Ovary (tissue), 7 donors: ENCODE measurements at regions not wholly inside any gene's neighbourhood (a gene's known extent, or its start where the extent isn't known, plus 50 kb on each side); places are given as distances from the start of the nearest gene placed in this dataset.

Experiments
- DNase-seq, 5 donors: peaks; one replicate each; pipeline ENCODE4 v3.0.0-alpha.2; 2019 to 2020
- H3K27ac ChIP-seq, 2 donors: fragments of 200-600 bp; one replicate each; pipeline versions ENCODE4 v1.5.1 to v1.8.0; 2019 to 2022
- H3K27me3 ChIP-seq: fragments of 200-600 bp; one replicate; pipeline ENCODE4 v1.8.0; 2022
- H3K36me3 ChIP-seq: fragments of 200-600 bp; sonication (generic); one replicate; pipeline ENCODE4 v1.5.1; 2019
- H3K4me1 ChIP-seq: one replicate; pipeline ENCODE4 v1.8.1; 2013; ENCODE audit warnings: mild to moderate bottlenecking, moderate library complexity; ENCODE audit not compliant: insufficient read depth
- H3K4me3 ChIP-seq: fragments of 200-600 bp; sonication (generic); one replicate; pipeline ENCODE4 v1.5.1; 2017
- H3K9me3 ChIP-seq, 2 donors: fragments of 200-600 bp in 1 of 2; sonication (generic) in 1 of 2; one replicate each; pipeline versions ENCODE4 v1.5.1 to v1.8.1; 2013 to 2019; ENCODE audit warnings: mild to moderate bottlenecking in 1 of 2, moderate library complexity in 1 of 2
- EP300 ChIP-seq: sonication (generic); formaldehyde crosslinking; IDR thresholded peaks from one replicate; pipeline ENCODE4 v1.6.1; 2017; ENCODE audit warnings: antibody characterized with exemption
- POLR2A ChIP-seq: fragments of 450-650 bp; IDR thresholded peaks from one replicate; pipeline ENCODE4 v1.6.1; 2017; ENCODE audit warnings: antibody characterized with exemption, mild to moderate bottlenecking, moderate library complexity
- WGBS, 3 donors: extraction: QIAGEN DNeasy Blood & Tissue Kit in 1 of 3; methylation state at CpG; one replicate each; pipeline versions ENCODE4 v1.1.5 to v1.1.7; 2013 to 2017; 5-methylcytosine and 5-hydroxymethylcytosine counted together
- intact Hi-C, 4 donors: fragments of 100-400 bp; cut with DNase I; formaldehyde crosslinking; loops; one replicate each; pipeline versions ENCODE4 v1.11.0 to v1.15.1; 2022 to 2023
- TF ChIP-seq, protein P1 (sequence below), 3 donors: fragments of 450-650 bp in 2 of 3; fragments of 200-600 bp in 1 of 3; IDR thresholded peaks; one replicate each; pipeline versions ENCODE4 v1.5.1 to v1.8.0; 2016 to 2022; ENCODE audit warnings: antibody characterized with exemption in 3 of 3, mild to moderate bottlenecking in 1 of 3
- donor health status: DM: no; HTN: no; CAD: no; lungs with moderate emphysema.
- donor health status: DM: no; HTN: no; CAD: no.
- donor health status: Bipolar disorder and iron deficiency.
- donor health status: DM: no; HTN: no; CAD: no.
- donor health status: DM: yes; HTN: yes; CAD: no.

GRCh38 chr3:88947013-88947412 is 160.4 kb upstream of the EPHA3 start:
- no peak for DNase-seq
- no peak overlapping the region for H3K27ac ChIP-seq
- H3K27me3 ChIP-seq, result no peaks in the 10 kb centered on the region
- H3K9me3 ChIP-seq, result no peaks in the 10 kb centered on the region
- no peaks in the 10 kb centered on the region for H3K4me1 ChIP-seq
- TF ChIP-seq POLR2A, result no peak
- TF ChIP-seq, protein P1, sequence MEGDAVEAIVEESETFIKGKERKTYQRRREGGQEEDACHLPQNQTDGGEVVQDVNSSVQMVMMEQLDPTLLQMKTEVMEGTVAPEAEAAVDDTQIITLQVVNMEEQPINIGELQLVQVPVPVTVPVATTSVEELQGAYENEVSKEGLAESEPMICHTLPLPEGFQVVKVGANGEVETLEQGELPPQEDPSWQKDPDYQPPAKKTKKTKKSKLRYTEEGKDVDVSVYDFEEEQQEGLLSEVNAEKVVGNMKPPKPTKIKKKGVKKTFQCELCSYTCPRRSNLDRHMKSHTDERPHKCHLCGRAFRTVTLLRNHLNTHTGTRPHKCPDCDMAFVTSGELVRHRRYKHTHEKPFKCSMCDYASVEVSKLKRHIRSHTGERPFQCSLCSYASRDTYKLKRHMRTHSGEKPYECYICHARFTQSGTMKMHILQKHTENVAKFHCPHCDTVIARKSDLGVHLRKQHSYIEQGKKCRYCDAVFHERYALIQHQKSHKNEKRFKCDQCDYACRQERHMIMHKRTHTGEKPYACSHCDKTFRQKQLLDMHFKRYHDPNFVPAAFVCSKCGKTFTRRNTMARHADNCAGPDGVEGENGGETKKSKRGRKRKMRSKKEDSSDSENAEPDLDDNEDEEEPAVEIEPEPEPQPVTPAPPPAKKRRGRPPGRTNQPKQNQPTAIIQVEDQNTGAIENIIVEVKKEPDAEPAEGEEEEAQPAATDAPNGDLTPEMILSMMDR (IDR thresholded peaks at IDR 0.05), result no peak
- no peak for TF ChIP-seq EP300
- intact Hi-C loops, result no loop called here
- no peak overlapping the region for H3K4me3 ChIP-seq
- 89 to 97% (median 93%) methylated on average over 2 of the region's 2 CpGs for WGBS, 3 donors
- no peaks in the 10 kb centered on the region for H3K36me3 ChIP-seq

DNA sequence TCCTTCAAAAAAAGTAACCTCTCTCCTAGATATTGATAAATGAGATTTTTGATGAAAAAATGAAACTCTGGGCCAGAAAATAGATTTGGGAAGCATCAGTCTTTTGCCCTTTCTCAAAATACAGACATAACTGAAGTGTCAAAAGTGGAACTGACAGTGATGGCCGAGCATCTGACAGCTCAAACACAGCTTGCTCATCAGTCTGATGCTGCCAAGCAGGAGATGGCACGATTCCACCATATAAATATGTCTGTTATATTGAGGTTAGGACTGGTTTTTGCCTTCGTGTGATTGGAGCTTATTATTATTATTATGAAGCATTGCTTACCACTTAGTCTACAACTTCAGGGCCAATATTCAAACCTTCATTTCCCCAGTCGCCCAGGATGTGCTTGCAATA is 152.6 kb upstream of the EPHA3 start:
- no peaks in the 10 kb centered on the region for H3K27me3 ChIP-seq
- WGBS, 3 donors, result 88 to 94% (median 89%) methylated on average over 4 of the region's 4 CpGs
- DNase-seq, result no peak
- H3K4me1 ChIP-seq, result no peaks in the 10 kb centered on the region
- H3K27ac ChIP-seq, result no peak overlapping the region
- intact Hi-C loops, result no loop called here
- H3K9me3 ChIP-seq, result no peaks in the 10 kb centered on the region
- no peak overlapping the region for H3K4me3 ChIP-seq
- no peak for TF ChIP-seq EP300
- TF ChIP-seq, protein P1 (IDR thresholded peaks at IDR 0.05), result no peak
- TF ChIP-seq POLR2A, result no peak
- H3K36me3 ChIP-seq, result no peaks in the 10 kb centered on the region

DNA sequence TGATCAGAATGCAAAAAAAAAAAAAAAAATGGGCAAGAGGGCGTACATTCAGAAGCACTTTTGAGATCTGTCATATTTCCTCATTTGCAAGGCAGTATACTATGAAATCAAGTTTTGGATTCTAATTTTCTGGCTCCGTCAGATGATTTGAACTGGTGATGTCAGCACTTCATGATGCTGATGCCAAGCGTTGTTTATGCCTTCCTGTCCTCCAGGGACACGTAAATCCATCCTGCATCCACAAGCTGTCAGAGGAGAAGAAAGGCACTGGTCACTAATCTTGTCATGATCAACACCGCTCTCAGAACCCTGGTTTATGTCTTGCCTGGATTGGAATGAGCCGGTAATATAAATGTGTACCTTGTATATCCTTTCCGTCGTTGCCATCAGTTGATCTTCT is 152.1 kb upstream of the EPHA3 start:
- TF ChIP-seq POLR2A, result no peak
- Histone ChIP-seq H3K36me3 (no peaks in the 10 kb centered on the region), H3K4me1 (no peaks in the 10 kb centered on the region), H3K27me3 (no peaks in the 10 kb centered on the region), H3K9me3 (no peaks in the 10 kb centered on the region), H3K4me3 (no peak overlapping the region), H3K27ac (no peak overlapping the region)
- intact Hi-C loops, result no loop called here
- WGBS, 3 donors, result 78 to 87% (median 86%) methylated on average over 8 of the region's 8 CpGs
- DNase-seq, result no peak

- DNase-seq, result no peak
- H3K27me3 ChIP-seq, result no peaks in the 10 kb centered on the region
- 33 to 35% (median 35%) methylated on average over 1 of the region's 1 CpG for WGBS, 3 donors
- no peaks in the 10 kb centered on the region for H3K4me1 ChIP-seq
- TF ChIP-seq POLR2A (no peak), EP300 (no peak)
- TF ChIP-seq, protein P1 (IDR thresholded peaks at IDR 0.05), result no peak
- H3K4me3 ChIP-seq, result no peak overlapping the region
- intact Hi-C loops, result no loop called here
- no peak overlapping the region for H3K27ac ChIP-seq
- H3K36me3 ChIP-seq, result no peaks in the 10 kb centered on the region
- H3K9me3 ChIP-seq, result no peaks in the 10 kb centered on the region
Measured at GRCh38 chr3:88957711-88958439, 149.5 kb upstream of the EPHA3 start.

GRCh38 chr3:88960019-88960418 is 147.4 kb upstream of the EPHA3 start:
- Histone ChIP-seq H3K36me3 (no peaks in the 10 kb centered on the region), H3K4me3 (no peak overlapping the region), H3K27ac (no peak overlapping the region), H3K9me3 (no peaks in the 10 kb centered on the region), H3K4me1 (no peaks in the 10 kb centered on the region), H3K27me3 (no peaks in the 10 kb centered on the region)
- intact Hi-C loops, result no loop called here
- TF ChIP-seq POLR2A (no peak), EP300 (no peak)
- TF ChIP-seq, protein P1 (IDR thresholded peaks at IDR 0.05), result no peak
- no peak for DNase-seq
- WGBS, 3 donors, result 91 to 96% (median 94%) methylated on average over 3 of the region's 3 CpGs
